GM10248 (cell line): ENCODE measurements at regions not wholly inside any gene's neighbourhood (a gene's known extent, or its start where the extent isn't known, plus 50 kb on each side); places are given as distances from the start of the nearest gene placed in this dataset.
"Not testable (repeated sequence)": the region's sequence is repeated elsewhere in the genome, so short reads cannot be mapped to it uniquely, and the experiment has no call there.

Source experiments
- CTCF ChIA-PET: fragments of 300-600 bp; sonication (Branson Sonifier 250); formaldehyde crosslinking; extraction: SDS; loops from one replicate; lab custom pipeline; 2021; ENCODE audit warnings: antibody characterized with exemption; lab: Yijun Ruan, JAX
- POLR2A ChIA-PET: fragments of 350-650 bp; sonication (Branson Sonifier 250); formaldehyde crosslinking; extraction: SDS; loops from one replicate; lab custom pipeline; 2020; ENCODE audit warnings: antibody characterized with exemption; lab: Yijun Ruan, JAX
- DNase-seq: peaks from one replicate; pipeline ENCODE4 v3.0.0; 2012; ENCODE audit errors: extremely low spot score
- TF ChIP-seq, protein P1 (sequence below): IDR thresholded peaks from 2 replicates; pipeline ENCODE4 v1.5.1; 2012; ENCODE audit warnings: mild to moderate bottlenecking, low read depth; ENCODE audit errors: extremely low read depth, missing control alignments, control extremely low read depth

GRCh38 chr10:37010741-37011140 lies 114.7 kb upstream of the ANKRD30A start:
- POLR2A ChIA-PET: no interaction called here
- no peak for DNase-seq
- CTCF ChIA-PET: interaction anchor here (1.4 kb wide), 1 partner anchor 16 kb away, joined by 3 read pairs; no protein-coding TSS in a partner anchor
- TF ChIP-seq, protein P1, sequence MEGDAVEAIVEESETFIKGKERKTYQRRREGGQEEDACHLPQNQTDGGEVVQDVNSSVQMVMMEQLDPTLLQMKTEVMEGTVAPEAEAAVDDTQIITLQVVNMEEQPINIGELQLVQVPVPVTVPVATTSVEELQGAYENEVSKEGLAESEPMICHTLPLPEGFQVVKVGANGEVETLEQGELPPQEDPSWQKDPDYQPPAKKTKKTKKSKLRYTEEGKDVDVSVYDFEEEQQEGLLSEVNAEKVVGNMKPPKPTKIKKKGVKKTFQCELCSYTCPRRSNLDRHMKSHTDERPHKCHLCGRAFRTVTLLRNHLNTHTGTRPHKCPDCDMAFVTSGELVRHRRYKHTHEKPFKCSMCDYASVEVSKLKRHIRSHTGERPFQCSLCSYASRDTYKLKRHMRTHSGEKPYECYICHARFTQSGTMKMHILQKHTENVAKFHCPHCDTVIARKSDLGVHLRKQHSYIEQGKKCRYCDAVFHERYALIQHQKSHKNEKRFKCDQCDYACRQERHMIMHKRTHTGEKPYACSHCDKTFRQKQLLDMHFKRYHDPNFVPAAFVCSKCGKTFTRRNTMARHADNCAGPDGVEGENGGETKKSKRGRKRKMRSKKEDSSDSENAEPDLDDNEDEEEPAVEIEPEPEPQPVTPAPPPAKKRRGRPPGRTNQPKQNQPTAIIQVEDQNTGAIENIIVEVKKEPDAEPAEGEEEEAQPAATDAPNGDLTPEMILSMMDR: no peak

- CTCF ChIA-PET, POLR2A ChIA-PET, DNase-seq: not testable (repeated sequence)
These were observed 117.1 kb upstream of the ANKRD30A start for GRCh38 chr10:37008276-37008675.

DNA sequence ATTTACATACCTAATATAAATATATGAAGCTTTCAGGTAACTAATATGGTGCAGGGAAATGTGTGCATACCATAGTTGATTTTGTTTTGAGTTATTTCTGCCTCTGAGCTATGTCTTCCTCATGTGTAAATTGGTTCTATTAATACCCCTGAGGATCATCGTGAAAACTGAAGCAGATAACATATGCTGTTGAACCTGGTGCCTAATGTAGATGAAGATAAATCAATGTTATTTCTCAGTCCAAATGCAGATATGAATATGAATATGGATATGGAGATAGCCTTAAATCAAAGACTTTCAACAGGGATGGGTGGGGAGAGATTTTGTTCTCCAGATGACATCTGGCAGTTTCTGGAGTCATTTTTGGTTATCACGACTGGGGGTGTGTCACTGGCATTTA lies 122.3 kb upstream of the ANKRD30A start:
- ChIA-PET CTCF (interaction anchor here (1.0 kb wide), 1 partner anchor 9 kb away, joined by 3 read pairs; no protein-coding TSS in a partner anchor), POLR2A (no interaction called here)
- TF ChIP-seq, protein P1: no peak
- no peak for DNase-seq

GRCh38 chr10:36995806-36996205 lies 129.6 kb upstream of the ANKRD30A start:
- CTCF ChIA-PET, POLR2A ChIA-PET, DNase-seq: not testable (repeated sequence)

- TF ChIP-seq, protein P1: no peak
- CTCF ChIA-PET: interaction anchor here (0.9 kb wide), 2 partner anchors 8 to 16 kb away, joined by 3 read pairs; no protein-coding TSS in a partner anchor
- DNase-seq: no peak
- POLR2A ChIA-PET: no interaction called here
These were observed 130.5 kb upstream of the ANKRD30A start for GRCh38 chr10:36994886-36995285.

DNA sequence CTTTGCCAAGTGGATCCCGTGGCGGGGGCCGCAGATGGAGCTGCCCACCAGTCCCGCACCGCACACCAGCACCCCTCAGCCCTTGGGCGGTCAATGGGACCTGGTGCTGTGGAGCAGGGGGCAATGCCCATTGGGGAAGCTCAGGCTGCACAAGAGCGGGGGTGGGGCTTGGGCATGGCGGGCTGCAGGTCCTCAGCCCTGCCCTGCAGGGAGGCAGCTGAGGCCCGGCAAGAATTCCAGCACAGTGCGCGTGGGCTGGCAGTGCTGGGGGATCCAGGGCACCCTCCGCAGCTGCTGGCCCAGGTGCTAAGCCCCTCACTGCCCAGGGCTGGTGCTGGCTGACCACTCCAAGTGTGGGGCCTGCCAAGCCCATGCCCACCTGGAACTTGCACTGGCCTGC lies 136.2 kb upstream of the ANKRD30A start:
- ChIA-PET POLR2A (no interaction called here), CTCF (interaction anchor here (1.3 to 1.4 kb wide), 2 partner anchors 9 to 12 kb away, joined by 3 read pairs; no protein-coding TSS in a partner anchor)
- no peak for DNase-seq
- TF ChIP-seq, protein P1: no peak

- CTCF ChIA-PET: no interaction called here
- DNase-seq: no peak
- POLR2A ChIA-PET: no interaction called here
- TF ChIP-seq, protein P1: no peak
These were observed 178.8 kb upstream of the ANKRD30A start for GRCh38 chr10:36946598-36946997.

DNA sequence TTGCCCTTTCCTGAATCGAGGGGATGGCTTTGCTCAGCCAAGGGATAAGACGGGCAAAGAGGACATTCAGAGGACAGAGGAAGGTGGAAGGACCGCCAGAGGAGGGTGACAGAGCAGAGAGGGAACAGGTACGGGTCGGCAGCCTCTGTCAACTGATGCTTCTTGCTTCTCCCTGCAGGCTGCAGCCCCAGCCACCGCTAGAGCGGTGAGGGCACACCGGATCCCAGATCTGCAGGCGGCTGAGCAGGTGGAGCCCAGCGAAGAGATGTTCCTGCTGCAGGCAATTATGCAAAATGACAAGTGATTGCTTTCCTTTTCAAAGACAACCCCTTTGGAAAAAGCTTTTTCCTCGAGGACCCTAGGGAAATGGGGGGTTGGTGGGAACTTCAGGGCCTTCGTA lies 181.9 kb upstream of the ANKRD30A start:
- TF ChIP-seq, protein P1: no peak
- ChIA-PET POLR2A (no interaction called here), CTCF (no interaction called here)
- DNase-seq: no peak
